ENCODE measurements at regions not wholly inside any gene's neighbourhood (a gene's known extent, or its start where the extent isn't known, plus 50 kb on each side); places are given as distances from the start of the nearest gene placed in this dataset.
"Not testable (repeated sequence)": the region's sequence is repeated elsewhere in the genome, so short reads cannot be mapped to it uniquely, and the experiment has no call there.

DNA sequence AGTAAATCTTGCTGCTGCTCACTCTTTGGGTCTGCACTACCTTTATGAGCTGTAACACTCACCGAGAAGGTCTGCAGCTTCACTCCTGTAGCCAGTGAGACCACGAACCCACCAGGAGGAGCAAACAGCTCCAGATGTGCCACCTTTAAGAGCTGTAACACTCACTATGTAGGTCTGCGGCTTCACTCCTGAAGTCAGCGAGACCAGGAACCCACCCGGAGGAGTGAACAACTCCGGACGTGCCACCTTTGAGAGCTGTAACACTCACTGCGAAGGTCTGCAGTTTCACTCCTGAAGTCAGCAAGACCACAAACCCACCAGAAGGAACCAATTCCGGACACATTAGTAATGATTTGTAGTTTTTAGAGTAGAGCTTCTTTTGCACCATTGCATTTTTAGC lies 481.9 kb downstream of the PCDH7 start:
- TF ChIP-seq POLR2A (IDR thresholded peaks at IDR 0.05): not testable (repeated sequence)
- TF ChIP-seq, protein P1, sequence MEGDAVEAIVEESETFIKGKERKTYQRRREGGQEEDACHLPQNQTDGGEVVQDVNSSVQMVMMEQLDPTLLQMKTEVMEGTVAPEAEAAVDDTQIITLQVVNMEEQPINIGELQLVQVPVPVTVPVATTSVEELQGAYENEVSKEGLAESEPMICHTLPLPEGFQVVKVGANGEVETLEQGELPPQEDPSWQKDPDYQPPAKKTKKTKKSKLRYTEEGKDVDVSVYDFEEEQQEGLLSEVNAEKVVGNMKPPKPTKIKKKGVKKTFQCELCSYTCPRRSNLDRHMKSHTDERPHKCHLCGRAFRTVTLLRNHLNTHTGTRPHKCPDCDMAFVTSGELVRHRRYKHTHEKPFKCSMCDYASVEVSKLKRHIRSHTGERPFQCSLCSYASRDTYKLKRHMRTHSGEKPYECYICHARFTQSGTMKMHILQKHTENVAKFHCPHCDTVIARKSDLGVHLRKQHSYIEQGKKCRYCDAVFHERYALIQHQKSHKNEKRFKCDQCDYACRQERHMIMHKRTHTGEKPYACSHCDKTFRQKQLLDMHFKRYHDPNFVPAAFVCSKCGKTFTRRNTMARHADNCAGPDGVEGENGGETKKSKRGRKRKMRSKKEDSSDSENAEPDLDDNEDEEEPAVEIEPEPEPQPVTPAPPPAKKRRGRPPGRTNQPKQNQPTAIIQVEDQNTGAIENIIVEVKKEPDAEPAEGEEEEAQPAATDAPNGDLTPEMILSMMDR (IDR thresholded peaks at IDR 0.05): not testable (repeated sequence)

Measured in adrenal gland (tissue), 5 donors.